COLO829 (cell line): ENCODE measurements at regions not wholly inside any gene's neighbourhood (a gene's known extent, or its start where the extent isn't known, plus 50 kb on each side); places are given as distances from the start of the nearest gene placed in this dataset.
A peak's percentile ranks its signal among the peaks of the same experiment; 100 is the strongest.

Experiments used
- DNase-seq: peaks from one replicate; pipeline ENCODE4 v3.0.0; 2012; ENCODE audit warnings: low spot score

- no peak for DNase-seq
Observed at GRCh38 chr11:122346006-122346405, 230.0 kb upstream of the BLID start.

DNA sequence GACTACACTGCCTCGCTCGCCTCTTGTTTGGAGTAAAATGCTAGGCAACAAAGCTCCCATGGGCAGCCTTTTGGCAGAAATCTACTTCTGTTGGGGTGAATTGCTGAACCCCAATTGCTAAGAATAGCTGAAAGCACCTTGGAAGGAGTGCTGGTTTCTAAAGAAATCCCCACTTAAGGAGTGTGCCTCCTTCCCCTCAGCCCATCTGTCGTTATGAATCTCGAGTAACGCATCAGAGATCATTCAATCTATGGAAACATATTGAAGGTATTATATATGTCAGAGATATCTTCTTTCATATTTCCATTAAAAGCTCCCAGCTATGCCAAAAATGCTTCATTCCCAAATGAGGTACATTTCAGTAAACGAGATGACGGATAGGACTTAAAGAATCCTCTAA, 229.6 kb upstream of the BLID start:
- no peak for DNase-seq

DNA sequence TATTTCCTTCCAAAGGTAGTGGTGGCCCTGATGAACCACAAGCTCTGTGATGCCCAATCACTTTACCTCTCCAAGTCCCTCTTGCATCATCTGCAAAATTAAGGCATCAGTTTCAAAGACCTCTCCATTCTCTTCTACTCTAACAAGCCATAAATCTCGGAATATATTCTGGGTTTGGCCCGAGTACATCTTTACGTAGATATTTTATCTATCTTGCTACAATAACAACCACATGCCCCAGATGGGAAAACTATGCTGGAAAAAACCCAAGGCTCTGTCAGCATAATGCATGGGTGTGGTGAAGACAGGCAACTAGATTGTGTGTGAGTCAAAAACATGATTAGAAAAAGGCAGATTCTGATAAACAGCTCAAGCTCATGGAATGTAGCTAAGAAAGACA, 228.2 kb upstream of the BLID start:
- DNase-seq: no peak

DNA sequence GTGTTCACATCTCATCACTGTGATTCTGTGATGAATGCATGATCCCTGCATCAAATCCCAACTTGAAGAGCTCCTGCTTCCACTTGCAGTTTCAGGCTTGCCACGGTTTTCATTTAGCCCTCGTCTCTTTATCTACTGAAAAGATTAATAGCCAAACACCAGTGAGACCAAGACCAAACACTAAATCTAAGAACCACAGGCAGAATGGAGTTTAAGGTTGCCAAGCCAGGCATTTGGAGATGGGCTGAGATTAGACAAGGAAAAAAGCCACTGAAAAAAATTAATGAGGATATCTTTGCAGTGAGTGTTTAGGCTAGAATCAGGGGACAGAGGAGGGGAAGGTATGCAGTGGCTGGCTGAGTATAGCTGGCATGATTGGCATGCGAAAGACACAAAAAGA, 227.2 kb upstream of the BLID start:
- DNase-seq: no peak

- peak; percentile 11 for DNase-seq
Observed at GRCh38 chr11:122342089-122342744, 226.2 kb upstream of the BLID start.

- no peak for DNase-seq
Observed at GRCh38 chr11:122341477-122341876, 225.5 kb upstream of the BLID start.

- DNase-seq: no peak
Observed at GRCh38 chr11:122340607-122341290, 224.7 kb upstream of the BLID start.

DNA sequence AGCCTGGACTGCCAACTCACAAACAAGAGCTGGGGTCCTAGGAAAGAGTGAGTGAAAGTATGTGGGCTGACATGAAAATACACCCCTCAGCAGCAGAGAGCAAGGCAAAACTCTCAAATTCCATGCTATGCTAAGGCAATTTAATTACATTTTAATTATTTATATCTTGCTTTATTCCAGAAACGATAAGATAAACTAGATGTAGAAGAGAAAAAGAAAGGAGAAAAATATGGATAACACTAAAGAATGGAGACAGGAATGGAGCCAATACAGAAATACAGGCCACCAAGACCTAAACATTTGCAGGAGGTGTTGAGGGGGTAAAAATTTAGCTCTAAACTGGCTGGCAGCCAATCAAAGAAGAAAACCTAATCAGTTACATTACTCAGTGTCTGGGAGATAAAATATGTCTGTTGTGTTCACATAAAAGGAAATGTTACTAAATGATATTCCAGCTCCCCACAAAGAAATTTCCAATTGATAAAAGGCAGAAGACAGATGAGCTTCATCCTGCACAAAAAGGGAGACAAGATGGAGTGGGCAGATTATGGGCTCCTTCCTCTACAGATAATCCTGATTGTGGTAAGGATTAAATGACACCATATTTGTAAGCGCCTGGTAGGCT, 223.5 kb upstream of the BLID start:
- no peak for DNase-seq

GRCh38 chr11:122337704-122338103, 221.7 kb upstream of the BLID start:
- no peak for DNase-seq

DNA sequence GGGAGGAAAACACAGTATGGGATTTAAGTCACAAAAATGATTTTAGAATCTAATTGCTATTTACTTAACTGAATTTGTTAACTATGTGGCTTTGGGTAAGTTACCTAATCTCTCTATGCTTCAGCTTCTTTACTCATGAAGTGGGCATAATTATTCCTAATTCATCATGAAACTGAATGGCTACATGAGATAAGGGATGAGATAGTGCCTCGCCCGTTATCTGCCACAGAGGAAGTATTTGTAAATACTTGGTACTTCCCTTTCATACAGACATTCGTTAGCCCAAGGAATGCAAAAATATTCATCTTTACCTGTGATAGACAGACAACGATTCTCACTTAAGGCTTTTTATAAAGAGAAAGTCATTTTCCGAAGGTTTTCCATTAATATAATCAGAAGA, 221.2 kb upstream of the BLID start:
- no peak for DNase-seq

GRCh38 chr11:122336706-122337105, 220.7 kb upstream of the BLID start:
- DNase-seq: no peak

- DNase-seq: peak; percentile 3
Observed at GRCh38 chr11:122334546-122335339, 218.7 kb upstream of the BLID start.

DNA sequence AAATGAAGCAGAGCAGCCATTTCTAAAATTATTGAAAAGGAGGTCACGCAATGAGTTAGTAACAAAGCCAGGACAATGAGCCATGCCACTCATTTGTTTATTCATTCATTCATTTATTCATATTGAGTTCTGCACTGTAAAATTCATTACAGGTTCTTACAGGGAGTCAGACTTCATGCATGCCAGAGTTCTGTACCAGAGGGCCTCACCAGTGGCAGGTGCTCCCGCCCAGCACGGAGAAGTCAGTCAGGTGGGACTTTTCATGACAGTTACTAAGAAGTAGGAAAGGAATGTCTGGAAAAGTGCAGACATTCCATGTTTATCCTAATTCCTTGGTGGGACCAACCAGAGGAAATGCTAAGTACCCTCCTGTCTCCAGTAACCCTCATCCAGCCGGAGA, 217.5 kb upstream of the BLID start:
- no peak for DNase-seq

DNA sequence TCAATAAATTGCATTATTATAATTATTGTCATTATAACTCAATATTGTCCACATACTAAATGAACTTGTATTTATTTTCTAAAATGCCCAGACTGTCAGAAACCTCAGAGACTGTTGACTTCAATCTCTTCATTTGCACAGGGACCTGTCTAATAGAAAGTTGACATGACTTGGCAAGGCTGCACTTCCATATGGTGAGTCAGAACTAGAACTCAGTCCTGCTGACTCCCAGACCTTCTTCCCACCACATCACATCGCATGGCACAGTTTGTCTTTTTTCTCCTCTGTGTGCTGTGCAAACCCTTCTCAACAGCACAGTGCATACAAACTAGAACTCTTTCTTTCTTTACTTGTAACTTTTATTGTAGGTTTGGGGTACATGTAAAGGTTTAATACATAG, 215.1 kb upstream of the BLID start:
- no peak for DNase-seq

DNA sequence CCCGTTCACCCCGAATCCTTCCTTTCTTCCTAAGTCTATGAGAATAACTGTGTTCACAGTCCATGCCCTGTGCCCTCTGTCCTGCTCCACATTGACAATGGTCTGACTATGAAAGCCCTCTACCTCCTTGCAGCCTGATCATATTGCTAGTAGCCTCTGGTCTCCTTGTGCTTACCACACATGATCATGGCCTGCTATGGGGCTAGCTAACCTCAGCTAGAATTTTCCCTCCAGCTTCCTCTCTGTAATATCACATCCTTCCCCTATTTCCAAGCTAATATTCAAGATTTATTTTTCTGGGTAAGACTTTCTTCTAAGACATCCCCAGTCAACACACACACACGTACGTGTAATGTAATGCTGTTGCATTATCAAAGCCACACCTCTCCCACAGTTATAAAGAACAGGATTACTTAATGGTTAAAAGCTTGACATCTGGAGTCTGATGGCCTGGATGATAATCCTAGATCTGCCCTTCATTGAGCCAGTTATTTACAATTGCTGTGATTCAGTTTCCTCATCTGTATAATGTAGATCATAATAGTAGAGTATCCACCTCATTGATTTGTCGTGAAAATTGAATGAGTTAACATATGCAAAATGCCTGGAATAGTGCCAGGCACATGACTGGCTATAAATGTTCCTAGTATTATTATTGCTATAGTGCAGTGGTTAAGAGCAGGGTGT, 214.4 kb upstream of the BLID start:
- DNase-seq: no peak

GRCh38 chr11:122327528-122327927, 211.5 kb upstream of the BLID start:
- DNase-seq: no peak

DNA sequence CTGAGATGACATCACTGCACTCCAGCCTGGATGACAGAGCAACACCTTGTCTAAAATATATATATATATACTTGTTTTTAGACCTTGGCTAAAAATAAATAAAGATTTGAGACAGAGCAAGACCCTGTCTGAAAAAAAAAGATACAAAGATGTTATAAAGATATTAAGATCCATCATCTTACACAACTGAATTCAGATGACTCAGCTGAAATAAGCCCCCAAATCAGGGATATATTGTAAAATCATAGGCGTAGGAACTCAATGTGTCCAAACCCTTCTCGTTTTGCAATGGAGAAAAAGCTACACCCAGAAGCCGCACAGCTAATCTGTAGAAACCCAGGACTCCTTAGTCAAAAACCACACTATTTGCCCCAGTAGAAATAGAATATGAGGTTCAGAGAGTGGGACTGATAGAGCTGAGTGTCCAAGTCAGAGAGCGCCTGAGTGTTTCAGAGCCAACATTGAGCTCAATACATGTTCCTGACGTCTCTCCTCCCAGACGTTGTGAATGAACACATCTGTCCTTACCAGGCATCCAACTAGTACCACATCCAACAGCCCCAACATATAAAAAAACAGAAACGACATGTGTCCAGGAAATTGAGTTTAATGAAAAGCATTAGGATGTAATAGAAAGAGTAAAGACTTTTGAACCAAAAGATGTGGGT, 207.9 kb upstream of the BLID start:
- DNase-seq: no peak

DNA sequence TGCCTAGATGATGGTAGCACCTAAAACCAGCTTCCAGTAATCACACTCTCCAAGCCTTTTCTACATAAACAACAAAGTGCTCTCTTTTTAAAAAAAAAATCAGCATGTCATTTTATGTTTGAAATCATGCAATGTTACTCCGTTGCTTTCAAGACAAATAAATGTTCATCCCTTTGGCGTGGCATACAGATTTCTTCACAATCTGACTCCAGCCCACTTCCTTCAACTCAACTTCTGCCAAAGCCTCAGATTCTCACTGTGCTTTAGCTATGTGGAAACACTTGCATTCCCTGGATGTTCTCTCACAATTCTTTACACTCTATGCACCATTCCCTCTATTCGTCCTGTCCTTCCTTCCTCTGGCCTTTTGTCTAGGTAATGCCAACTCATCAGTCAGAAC, 206.3 kb upstream of the BLID start:
- DNase-seq: no peak

GRCh38 chr11:122320671-122321070, 204.7 kb upstream of the BLID start:
- no peak for DNase-seq

DNA sequence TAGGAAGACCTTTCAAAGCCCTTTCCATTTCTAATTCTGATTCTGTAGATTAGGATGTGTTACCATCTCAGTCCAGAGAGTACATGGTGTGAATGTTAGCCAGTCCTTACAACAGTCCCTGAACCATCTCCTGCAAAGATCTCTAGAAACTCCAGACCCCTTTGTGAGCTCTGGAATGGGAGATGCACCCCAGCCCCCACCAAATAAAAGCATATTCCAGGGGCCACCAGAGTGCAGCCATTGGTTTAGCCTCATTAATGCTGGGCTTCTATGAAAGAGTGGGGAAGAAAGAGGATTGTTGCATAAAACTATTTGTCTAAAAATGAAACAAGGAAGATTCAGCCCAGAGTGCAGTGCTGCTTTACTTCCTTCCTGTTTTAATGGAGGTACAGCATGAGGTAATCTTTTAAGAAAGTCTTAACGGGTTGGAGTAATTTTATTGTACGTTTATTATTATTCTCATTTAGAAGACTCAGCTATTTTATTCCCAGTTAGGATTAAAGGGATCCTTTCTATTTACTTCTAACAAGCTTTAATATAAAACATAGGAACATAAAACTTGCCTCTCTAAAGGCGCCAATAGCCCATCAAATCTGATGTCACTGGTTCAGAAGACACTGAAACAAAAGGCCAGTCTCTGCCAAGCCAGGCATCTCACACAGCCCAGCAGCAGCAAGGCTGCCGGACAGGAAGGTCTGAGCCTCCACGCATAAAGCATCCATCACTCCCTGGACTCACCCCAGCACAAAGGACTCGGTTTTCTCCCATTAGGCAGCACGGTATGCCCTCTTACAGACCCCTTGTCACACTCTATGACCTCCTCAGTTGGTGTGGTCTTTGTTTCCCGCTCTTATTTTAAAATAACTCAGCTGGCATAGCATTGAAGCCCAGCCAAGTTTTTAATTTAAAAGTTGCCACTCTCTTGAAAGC, 203.9 kb upstream of the BLID start:
- DNase-seq: no peak

DNA sequence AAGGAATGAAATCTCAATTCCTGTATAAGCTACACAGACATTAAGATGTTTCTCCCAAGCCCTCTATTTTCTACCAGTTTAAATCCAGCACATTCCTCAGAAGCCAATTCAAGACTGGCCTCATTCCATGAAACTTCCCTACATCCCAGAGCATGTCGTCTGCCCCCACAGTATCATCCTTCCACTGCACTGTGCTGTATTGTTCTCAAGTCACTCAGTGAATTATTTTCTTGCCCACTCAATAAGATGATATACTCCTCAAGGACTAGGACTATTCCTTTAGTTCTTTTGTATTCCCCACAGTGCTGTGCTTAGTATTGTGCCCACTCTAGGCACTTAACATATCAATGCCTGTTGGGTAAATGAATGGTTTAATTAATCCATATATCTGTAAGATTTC, 203.1 kb upstream of the BLID start:
- DNase-seq: no peak
